AG04449 (cell line): ENCODE measurements at regions not wholly inside any gene's neighbourhood (a gene's known extent, or its start where the extent isn't known, plus 50 kb on each side); places are given as distances from the start of the nearest gene placed in this dataset.

Experiments used
- CTCF ChIA-PET: fragments of 350-600 bp; formaldehyde crosslinking; extraction: SDS; loops from one replicate; lab custom pipeline; 2021; ENCODE audit warnings: antibody characterized with exemption; lab: Yijun Ruan, JAX
- POLR2A ChIA-PET: fragments of 400-600, 350-600 bp; formaldehyde crosslinking; extraction: SDS; loops from one replicate; lab custom pipeline; 2020; ENCODE audit warnings: antibody characterized with exemption, inconsistent platforms; lab: Yijun Ruan, JAX
- DNase-seq: peaks from one replicate; pipeline ENCODE4 v3.0.0-alpha.2; 2010; ENCODE audit warnings: low read depth, low spot score
- H3K4me3 ChIP-seq: 2 replicates; pipeline ENCODE4 v1.5.1; 2011; ENCODE audit warnings: low read depth, mild to moderate bottlenecking, control low read depth, low read length
- TF ChIP-seq, protein P1 (sequence below): IDR thresholded peaks from one replicate; pipeline ENCODE4 v1.5.1; 2011; ENCODE audit warnings: mild to moderate bottlenecking, moderate library complexity, low read length, control low read depth, inconsistent platforms; ENCODE audit not compliant: insufficient read depth; ENCODE audit errors: missing control alignments

DNA sequence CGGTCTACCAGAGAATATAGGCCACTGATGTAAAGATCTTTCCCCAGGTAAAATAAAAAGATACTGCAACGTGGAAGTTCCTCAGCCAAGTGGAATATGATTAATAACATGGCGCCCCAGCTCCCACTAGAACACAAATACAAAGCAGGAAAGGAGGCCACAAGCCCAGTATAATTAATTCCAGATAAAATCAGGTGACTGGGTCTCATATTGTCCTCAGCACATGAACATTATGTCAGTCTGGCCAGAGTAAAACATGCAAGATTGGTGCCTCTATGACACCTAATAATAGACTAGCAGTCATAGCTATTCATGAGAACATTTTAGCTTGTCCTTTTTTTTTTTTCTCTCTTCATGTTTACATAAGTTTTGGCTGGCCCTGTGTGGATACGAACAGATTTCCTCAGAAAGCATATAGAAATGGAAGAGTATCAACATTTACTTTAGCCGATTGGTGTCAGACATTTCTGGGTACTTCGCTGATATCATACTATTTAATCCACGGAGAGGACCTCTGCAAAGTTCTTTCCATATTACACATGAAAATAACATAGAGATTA is 523.8 kb upstream of the SETBP1 start:
- no peak for DNase-seq
- TF ChIP-seq, protein P1, sequence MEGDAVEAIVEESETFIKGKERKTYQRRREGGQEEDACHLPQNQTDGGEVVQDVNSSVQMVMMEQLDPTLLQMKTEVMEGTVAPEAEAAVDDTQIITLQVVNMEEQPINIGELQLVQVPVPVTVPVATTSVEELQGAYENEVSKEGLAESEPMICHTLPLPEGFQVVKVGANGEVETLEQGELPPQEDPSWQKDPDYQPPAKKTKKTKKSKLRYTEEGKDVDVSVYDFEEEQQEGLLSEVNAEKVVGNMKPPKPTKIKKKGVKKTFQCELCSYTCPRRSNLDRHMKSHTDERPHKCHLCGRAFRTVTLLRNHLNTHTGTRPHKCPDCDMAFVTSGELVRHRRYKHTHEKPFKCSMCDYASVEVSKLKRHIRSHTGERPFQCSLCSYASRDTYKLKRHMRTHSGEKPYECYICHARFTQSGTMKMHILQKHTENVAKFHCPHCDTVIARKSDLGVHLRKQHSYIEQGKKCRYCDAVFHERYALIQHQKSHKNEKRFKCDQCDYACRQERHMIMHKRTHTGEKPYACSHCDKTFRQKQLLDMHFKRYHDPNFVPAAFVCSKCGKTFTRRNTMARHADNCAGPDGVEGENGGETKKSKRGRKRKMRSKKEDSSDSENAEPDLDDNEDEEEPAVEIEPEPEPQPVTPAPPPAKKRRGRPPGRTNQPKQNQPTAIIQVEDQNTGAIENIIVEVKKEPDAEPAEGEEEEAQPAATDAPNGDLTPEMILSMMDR = no peak
- POLR2A ChIA-PET = no interaction called here
- H3K4me3 ChIP-seq = no peak overlapping the region
- CTCF ChIA-PET = no interaction called here

DNA sequence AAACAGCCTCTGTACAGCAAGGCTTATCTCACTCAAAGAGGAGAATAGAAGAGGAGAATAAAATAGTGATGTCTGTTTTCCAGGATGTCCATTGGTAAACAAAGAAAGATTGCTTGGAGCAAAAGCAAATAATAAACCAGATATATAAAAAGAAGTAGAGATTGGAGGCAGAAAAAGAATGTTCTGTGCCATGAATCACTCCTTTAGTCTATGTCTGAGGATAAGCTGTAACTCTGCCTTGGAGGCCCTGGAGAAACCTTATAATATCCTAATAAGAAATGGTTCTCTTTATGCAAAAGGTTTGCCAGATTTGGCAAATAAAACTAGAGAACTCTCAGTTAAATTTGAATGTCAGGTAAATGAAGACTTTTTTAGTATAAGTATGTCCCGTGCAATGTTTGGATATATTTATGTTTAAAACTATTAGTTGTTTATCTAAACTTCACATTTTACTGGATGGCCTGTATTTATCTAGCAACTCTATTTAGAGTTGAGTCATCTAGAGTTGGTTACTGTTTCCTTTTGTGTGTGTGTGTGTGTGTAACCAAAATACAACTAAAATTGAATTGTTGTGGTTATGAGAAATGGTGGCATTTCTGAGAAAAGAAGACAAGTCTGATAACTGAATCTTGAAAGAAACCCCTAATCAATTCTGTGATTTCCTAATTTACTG is 510.3 kb upstream of the SETBP1 start:
- DNase-seq = no peak
- ChIA-PET CTCF (no interaction called here), POLR2A (no interaction called here)
- TF ChIP-seq, protein P1 = no peak
- H3K4me3 ChIP-seq = no peak overlapping the region

DNA sequence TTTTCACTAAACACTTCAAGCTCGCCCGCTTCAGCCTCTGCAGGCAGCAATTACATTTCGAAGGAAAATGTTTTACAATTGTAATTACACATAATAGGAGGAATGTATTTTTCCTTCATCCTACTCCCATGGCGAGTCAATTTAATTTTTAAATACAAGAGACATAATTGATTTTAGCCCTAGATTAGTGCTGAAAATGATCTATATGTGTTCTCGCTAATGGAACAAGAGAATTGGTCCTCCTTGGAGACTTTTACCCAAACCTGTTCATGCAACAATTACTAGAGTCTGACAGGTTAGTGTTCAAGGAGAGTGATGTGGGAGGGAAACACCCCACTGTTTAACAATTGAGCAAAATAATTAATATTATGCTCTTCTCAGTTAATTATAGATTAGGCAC is 509.4 kb upstream of the SETBP1 start:
- H3K4me3 ChIP-seq = no peak overlapping the region
- DNase-seq = no peak
- POLR2A ChIA-PET = no interaction called here
- CTCF ChIA-PET = no interaction called here
- TF ChIP-seq, protein P1 = no peak

DNA sequence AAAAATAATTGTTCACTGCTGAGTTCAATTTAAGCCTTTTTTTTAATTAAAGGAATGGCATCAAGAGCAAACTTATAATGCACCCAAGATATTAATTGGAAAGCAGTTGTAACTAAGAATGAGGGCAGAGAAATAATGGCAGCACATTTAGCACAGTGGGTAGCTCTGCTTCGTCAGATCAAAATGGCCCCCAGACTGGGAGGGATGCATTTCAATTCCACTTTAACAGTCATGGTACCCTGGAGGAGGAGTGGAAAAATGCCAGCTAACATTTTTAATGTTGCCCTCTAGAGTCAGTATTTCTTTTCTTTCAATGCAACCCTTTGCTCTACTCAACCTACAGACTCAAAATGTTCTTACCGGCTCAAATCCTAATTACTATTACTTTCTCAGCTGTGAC is 504.8 kb upstream of the SETBP1 start:
- POLR2A ChIA-PET = no interaction called here
- CTCF ChIA-PET = no interaction called here
- TF ChIP-seq, protein P1 = no peak
- no peak for DNase-seq
- H3K4me3 ChIP-seq = no peak overlapping the region

DNA sequence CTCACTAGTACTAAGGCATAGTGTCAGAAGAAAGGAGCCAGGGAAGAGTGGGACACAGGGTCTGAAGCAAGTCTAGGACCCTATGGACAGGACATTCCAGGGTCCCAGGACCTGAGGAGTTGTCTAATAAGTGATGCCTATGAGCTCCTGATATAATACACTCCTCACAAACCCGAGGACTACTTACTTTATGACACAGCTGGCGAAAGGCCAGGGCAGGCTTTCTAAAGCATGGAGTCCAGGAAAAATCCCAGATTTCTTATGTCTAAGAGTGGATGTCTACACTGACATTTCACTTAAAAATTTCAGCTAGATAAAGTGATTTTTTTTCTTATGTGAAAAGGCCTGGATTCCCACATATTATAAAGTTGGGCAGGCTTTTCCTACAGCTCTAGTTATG is 502.2 kb upstream of the SETBP1 start:
- TF ChIP-seq, protein P1 = no peak
- no peak for DNase-seq
- no peak overlapping the region for H3K4me3 ChIP-seq
- ChIA-PET POLR2A (no interaction called here), CTCF (no interaction called here)

DNA sequence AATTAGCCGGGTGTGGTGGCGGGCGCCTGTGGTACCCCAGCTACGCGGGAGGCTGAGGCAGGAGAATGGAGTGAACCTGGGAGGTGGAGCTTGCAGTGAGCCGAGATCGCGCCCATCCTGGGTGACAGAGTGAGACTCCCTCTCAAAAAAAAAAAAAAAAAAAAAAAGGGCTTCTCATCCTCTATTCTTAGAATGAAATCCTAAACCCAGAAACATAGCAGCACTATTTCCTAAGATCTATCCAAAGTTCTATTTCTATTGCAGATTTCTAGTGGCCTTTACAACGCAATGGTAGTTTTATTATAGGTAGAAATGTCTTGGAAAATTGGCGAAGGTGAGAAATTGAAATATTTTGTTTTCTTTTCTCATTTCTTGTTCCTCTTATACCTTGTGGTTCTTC is 501.0 kb upstream of the SETBP1 start:
- ChIA-PET CTCF (no interaction called here), POLR2A (no interaction called here)

More for the DNA sequence above, 501.0 kb upstream of the SETBP1 start:
- H3K4me3 ChIP-seq = no peak overlapping the region
- TF ChIP-seq, protein P1 = no peak
- DNase-seq = no peak
